HG03575 (cell line): ENCODE measurements at regions not wholly inside any gene's neighbourhood (a gene's known extent, or its start where the extent isn't known, plus 50 kb on each side); places are given as distances from the start of the nearest gene placed in this dataset.

Experiments
- ATAC-seq: cut with Tn5 transposase; IDR thresholded peaks from one replicate; pipeline ENCODE4 v1.9.1; 2021; ENCODE audit not compliant: unreplicated experiment, insufficient number of reproducible peaks, low FRiP score; ENCODE audit errors: extremely low read depth

DNA sequence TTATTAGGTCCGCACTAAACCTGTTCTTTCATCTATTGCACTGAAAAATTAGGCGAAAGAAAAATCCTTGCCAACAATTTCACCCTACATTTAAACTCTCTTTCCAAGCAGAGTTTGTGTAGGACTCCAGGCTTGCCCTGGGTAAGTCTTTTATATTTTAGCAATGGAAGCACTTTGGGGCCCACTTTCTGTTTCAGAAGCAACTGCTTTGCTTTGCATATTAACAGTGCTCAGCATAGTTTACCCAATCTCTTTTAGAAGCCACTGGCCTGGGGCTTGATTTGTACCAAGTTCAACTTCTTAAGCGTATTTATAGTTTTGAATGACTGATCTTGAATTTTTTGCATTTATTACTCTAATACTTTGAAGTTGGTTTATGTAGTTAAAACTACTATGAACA, 78.8 kb upstream of the MDFIC start:
- ATAC-seq: no peak

GRCh38 chr7:114851406-114852061, 70.4 kb upstream of the MDFIC start:
- no peak for ATAC-seq

DNA sequence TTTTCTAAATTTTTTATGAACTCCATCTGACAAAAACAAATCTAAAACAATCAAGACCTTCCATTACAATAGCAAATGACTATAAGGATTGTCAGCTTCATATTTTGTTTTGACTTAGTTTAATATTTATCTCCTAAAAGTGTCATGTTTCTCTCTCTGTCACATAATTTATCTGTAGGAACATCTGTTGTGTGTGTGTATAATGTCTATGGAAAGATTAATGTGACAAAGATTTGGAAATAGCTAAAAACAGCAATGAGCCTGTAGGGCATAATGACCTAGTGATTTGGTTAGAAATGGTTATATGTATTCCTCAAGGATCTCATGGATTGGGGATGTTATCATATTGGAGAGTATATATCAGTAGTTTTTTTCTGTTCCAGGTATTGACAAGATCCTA, 69.6 kb upstream of the MDFIC start:
- no peak for ATAC-seq

DNA sequence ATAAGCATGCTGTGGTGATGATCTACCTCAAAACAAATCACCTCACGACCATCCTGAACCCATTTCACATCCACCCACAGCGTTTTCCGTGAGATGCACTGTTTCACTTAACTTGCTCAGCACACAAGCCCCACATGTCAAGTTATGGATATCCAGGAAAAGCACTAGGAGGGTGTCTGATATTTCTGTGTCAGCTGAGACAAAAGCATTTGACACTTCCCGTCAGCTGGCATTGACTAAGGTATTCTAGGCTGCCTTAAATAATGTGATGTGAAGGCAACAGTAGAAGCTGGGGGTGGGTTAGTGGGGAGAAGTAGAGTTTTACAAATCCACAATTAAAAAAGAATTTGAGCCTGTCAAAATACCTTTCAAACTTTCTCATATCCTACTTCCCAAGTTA, 68.7 kb upstream of the MDFIC start:
- ATAC-seq: no peak

DNA sequence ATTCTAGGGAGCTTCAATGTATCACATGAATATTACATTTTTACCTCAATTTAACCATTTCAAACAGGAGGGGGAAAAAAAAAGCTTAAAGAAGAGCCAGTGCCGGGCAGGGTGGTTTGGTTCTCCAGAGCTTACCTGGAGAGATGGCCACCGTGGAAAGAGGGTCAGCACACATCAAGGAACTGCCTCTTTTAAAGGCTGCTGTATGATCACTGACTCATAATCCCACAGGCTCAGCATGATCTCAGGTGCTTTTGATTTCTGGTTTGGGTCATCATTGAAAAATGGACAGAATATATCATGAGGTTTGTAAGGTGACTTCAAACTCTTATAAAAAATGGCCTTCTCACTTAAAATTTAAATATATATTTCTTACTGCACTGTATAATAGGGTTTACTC, 67.5 kb upstream of the MDFIC start:
- no peak for ATAC-seq

- no peak for ATAC-seq
These were observed 65.3 kb upstream of the MDFIC start for GRCh38 chr7:114856625-114857024.

DNA sequence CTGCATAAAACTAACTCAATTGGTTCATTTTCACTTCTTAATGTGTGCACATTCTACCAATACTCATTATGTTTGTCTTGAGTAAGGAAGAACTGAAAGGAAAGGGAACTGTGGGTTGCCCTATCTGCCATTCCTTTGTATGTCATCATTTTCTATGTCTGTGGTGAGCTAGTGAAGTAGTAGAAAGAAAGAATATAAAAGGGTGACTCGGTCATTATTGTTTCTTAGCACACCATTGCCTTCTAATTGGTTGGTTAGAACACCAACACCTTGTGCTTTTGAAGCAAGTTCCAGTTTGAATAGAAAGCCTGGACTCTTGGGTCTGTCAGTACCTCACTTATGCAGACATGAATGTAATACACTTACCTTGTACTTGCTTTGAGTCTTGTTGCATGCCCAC, 64.3 kb upstream of the MDFIC start:
- no peak for ATAC-seq

DNA sequence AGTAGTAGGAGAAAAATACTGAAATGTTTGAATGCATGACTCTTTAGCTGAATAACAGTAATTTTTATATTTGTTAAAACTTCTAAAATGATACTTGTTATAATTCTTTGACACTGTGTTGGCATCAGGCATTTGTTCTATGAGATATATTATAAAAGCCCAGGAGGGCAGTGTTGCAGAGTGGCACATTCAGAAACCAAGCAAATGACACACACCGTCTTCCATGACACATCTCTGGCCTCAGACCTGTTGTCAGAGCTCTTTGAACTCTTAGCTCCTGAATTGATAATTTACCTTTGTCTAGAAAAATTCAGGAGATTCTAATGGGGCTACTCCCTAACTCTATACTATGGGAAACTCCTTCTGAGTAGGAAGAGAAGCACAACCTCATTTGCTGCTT, 62.4 kb upstream of the MDFIC start:
- ATAC-seq: no peak

DNA sequence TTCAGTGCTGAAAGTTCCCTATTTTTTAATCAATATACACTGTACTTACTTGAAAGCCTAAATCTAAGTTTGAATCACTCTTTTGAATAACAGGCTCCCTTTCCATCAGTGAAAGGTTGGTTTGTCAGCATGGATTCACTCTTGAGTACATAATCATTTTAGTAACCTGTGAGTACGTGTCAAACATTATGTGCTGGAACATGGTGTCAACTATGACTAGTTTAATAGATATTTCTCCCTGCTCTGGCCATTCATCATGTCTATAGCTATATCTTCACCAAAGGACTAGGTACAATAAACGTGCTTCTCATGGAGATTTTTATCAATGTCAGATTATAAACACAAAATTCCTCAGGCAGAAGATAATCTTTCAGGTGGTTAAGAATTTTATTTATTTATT, 61.7 kb upstream of the MDFIC start:
- no peak for ATAC-seq

- no peak for ATAC-seq
These were observed 59.5 kb upstream of the MDFIC start for GRCh38 chr7:114862406-114862805.

DNA sequence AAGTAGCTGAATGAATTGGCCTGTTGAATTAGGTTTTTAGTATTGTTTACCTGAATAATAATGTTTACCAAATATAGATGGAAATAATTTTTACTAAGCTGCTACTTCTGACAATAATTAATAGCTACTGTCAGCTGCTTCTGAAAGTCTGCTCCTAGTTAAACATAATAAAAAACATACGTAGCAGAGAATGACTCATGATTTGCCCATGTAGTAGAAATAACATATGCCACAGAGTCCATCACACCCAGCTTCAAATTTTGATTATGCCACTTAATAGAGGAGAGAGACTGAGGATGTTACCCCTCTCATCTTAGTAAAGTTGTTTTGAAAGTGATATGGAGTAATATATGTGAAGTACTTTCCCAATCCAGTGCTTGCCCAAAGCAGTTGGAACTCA, 57.6 kb upstream of the MDFIC start:
- ATAC-seq: no peak

DNA sequence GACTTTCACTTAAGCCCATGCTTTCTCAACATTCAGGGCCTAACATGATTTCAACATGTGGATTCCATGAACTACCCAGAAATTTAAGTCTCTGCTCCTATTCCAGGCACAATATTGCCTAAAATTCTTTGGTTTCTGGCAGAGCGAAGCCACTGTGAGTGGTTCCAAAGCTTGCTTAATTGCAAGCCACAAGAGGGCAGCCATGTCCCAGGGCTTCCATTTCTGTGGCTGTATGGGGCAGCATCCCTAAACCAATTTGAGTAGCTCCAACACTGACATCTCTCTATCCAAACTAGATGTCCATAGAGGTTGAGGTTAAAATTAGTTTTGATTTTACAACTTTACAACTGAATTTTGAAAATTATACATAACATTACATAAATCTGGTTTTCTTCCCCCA, 56.3 kb upstream of the MDFIC start:
- ATAC-seq: peak; percentile 94
